HepG2 (cell line): ENCODE measurements at regions not wholly inside any gene's neighbourhood (a gene's known extent, or its start where the extent isn't known, plus 50 kb on each side); places are given as distances from the start of the nearest gene placed in this dataset.
A peak's percentile ranks its signal among the peaks of the same experiment; 100 is the strongest.

Experiments used
- ATF7-NPFF ChIP-seq: sonication (generic); formaldehyde crosslinking; IDR thresholded peaks from 2 replicates; pipeline ENCODE4 v1.8.1; 2023; ENCODE audit warnings: mild to moderate bottlenecking, low read depth, missing genetic modification reagents, moderate library complexity
- FOSL1 ChIP-seq: sonication (generic); formaldehyde crosslinking; IDR thresholded peaks from 2 replicates; pipeline ENCODE4 v1.9.0; 2021; ENCODE audit warnings: missing genetic modification reagents, borderline replicate concordance
- MBNL3 ChIP-seq: fragments of 250-450 bp; sonication (Bioruptor Pico); conservative IDR thresholded peaks from 2 replicates; pipeline ENCODE4 v1.8.0; 2022; ENCODE audit warnings: mild to moderate bottlenecking, inconsistent platforms
- NCOA2 ChIP-seq: sonication (generic); formaldehyde crosslinking; IDR thresholded peaks from 2 replicates; pipeline ENCODE4 v1.8.0; 2022; ENCODE audit warnings: inconsistent platforms
- PRMT3 ChIP-seq: sonication (generic); formaldehyde crosslinking; IDR thresholded peaks from 2 replicates; pipeline ENCODE4 v1.8.1; 2022; ENCODE audit warnings: low read depth, mild to moderate bottlenecking, moderate library complexity, missing genetic modification reagents, borderline replicate concordance
- RBAK ChIP-seq: sonication (generic); formaldehyde crosslinking; IDR thresholded peaks from 2 replicates; pipeline ENCODE4 v1.5.1; 2020; ENCODE audit warnings: mild to moderate bottlenecking, missing genetic modification reagents
- RFXANK ChIP-seq: IDR thresholded peaks from 2 replicates; pipeline ENCODE4 v1.6.1; 2016
- SOX5 ChIP-seq: IDR thresholded peaks from 2 replicates; pipeline ENCODE4 v1.6.1; 2016; ENCODE audit warnings: borderline replicate concordance
- TAF15 ChIP-seq: fragments of 200-400 bp; formaldehyde crosslinking; IDR thresholded peaks from one replicate; pipeline ENCODE4 v1.6.1; 2018; ENCODE audit warnings: mild to moderate bottlenecking, low read depth, low read length; ENCODE audit not compliant: poor library complexity, severe bottlenecking
- YEATS2 ChIP-seq: sonication (generic); formaldehyde crosslinking; IDR thresholded peaks from 2 replicates; pipeline ENCODE4 v1.4.0; 2020; ENCODE audit warnings: missing genetic modification reagents, borderline replicate concordance
- YY1 ChIP-seq: IDR thresholded peaks from 2 replicates; pipeline ENCODE4 v1.6.1; 2011; ENCODE audit warnings: low read length, low read depth, moderate library complexity, mild to moderate bottlenecking; ENCODE audit not compliant: insufficient read depth, insufficient replicate concordance
- ZNF788 ChIP-seq: sonication (generic); formaldehyde crosslinking; IDR thresholded peaks from 2 replicates; pipeline ENCODE4 v1.5.0; 2020; ENCODE audit warnings: mild to moderate bottlenecking, missing genetic modification reagents, borderline replicate concordance
- TF ChIP-seq, protein P1 (sequence below): sonication (generic); formaldehyde crosslinking; IDR thresholded peaks from 2 replicates; pipeline ENCODE4 v1.4.0; 2020; ENCODE audit warnings: missing genetic modification reagents
- TF ChIP-seq, protein P2 (sequence below): sonication (generic); formaldehyde crosslinking; IDR thresholded peaks from 2 replicates; pipeline ENCODE4 v1.4.0; 2020; ENCODE audit warnings: missing genetic modification reagents, low read depth, mild to moderate bottlenecking, borderline replicate concordance
- TF ChIP-seq, protein P3 (sequence below): sonication (generic); formaldehyde crosslinking; IDR thresholded peaks from 2 replicates; pipeline ENCODE4 v1.4.0; 2020; ENCODE audit warnings: mild to moderate bottlenecking, low read depth, missing genetic modification reagents

DNA sequence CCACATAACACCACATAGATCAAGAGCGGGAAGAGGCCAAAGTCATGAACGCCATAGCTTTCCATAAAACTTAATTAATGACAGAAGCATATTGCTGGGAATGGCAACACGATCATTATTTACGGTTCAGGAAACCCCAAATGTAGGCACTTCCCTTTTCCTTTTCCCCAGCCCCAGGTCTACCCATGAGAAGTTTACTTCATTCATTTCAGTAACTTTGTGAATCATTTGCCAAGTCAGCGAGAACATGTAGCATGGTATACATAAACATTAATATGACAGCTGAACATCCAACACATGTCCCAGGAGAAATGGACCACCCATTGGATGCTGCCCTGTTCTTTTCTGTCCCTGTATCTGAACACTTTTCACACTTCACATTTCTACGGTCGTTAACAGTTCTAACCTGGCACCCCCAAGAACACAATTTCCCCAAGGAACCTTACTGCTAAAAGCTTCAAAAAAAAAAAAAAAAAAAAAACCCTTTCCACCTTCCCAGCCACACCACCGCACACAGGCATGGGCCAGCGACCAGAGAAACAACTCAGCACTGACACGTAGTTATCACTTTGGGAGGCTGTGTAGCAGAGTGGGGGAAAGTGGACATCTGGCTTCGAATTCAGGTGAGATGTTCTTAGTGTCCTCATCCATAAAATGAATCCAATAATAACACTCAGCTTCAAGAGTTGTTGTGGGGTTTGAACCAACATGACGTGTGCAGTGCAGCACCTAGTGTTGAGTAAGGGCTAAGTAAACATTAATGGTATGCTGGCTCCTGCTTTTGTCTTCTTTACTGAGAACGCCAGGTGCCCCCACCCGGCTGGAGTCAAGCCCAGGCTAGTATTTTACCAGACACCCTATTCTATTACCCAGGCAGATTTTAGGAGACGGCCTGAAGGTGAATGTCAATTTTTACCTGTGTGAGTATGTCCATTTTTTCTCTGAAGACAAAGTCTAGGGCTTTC is 371.5 kb downstream of the LNPK start (continued):
- TF ChIP-seq, protein P1, sequence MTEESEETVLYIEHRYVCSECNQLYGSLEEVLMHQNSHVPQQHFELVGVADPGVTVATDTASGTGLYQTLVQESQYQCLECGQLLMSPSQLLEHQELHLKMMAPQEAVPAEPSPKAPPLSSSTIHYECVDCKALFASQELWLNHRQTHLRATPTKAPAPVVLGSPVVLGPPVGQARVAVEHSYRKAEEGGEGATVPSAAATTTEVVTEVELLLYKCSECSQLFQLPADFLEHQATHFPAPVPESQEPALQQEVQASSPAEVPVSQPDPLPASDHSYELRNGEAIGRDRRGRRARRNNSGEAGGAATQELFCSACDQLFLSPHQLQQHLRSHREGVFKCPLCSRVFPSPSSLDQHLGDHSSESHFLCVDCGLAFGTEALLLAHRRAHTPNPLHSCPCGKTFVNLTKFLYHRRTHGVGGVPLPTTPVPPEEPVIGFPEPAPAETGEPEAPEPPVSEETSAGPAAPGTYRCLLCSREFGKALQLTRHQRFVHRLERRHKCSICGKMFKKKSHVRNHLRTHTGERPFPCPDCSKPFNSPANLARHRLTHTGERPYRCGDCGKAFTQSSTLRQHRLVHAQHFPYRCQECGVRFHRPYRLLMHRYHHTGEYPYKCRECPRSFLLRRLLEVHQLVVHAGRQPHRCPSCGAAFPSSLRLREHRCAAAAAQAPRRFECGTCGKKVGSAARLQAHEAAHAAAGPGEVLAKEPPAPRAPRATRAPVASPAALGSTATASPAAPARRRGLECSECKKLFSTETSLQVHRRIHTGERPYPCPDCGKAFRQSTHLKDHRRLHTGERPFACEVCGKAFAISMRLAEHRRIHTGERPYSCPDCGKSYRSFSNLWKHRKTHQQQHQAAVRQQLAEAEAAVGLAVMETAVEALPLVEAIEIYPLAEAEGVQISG, result no peak
- no peak for TF ChIP-seq PRMT3 (CRISPR knock-in tag)
- TF ChIP-seq ATF7-NPFF, result no peak
- no peak for TF ChIP-seq TAF15
- TF ChIP-seq RBAK, result no peak
- TF ChIP-seq YY1, result no peak
- TF ChIP-seq, protein P2, sequence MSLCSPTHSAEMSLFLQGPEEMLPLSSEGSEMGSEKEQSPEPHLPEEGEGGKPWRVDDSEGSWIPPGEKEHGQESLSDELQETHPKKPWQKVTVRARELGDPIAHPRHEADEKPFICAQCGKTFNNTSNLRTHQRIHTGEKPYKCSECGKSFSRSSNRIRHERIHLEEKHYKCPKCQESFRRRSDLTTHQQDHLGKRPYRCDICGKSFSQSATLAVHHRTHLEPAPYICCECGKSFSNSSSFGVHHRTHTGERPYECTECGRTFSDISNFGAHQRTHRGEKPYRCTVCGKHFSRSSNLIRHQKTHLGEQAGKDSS (CRISPR knock-in tag), result no peak
- TF ChIP-seq SOX5, result peak; percentile 35; the same call in 1 of the 2 replicates
- TF ChIP-seq YEATS2, result no peak
- TF ChIP-seq ZNF788 (CRISPR knock-in tag), result peak; percentile 56; the same call in 1 of the 2 replicates
- TF ChIP-seq, protein P3, sequence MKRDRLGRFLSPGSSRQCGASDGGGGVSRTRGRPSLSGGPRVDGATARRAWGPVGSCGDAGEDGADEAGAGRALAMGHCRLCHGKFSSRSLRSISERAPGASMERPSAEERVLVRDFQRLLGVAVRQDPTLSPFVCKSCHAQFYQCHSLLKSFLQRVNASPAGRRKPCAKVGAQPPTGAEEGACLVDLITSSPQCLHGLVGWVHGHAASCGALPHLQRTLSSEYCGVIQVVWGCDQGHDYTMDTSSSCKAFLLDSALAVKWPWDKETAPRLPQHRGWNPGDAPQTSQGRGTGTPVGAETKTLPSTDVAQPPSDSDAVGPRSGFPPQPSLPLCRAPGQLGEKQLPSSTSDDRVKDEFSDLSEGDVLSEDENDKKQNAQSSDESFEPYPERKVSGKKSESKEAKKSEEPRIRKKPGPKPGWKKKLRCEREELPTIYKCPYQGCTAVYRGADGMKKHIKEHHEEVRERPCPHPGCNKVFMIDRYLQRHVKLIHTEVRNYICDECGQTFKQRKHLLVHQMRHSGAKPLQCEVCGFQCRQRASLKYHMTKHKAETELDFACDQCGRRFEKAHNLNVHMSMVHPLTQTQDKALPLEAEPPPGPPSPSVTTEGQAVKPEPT (CRISPR knock-in tag), result no peak
- no peak for TF ChIP-seq MBNL3
- TF ChIP-seq FOSL1 (CRISPR knock-in tag), result no peak
- TF ChIP-seq RFXANK (CRISPR knock-in tag), result no peak
- no peak for TF ChIP-seq NCOA2 (CRISPR knock-in tag)
- TF ChIP-seq, all 625 proteins: peak for 41
